Mesenchymal stem cell (in vitro differentiated cells and primary cell): ENCODE measurements at regions not wholly inside any gene's neighbourhood (a gene's known extent, or its start where the extent isn't known, plus 50 kb on each side); places are given as distances from the start of the nearest gene placed in this dataset.

Experiments
- DNase-seq: peaks from one replicate; pipeline ENCODE4 v3.0.0-alpha.2; 2013
- H2AFZ ChIP-seq: one replicate; pipeline ENCODE4 v1.6.1; 2013; ENCODE audit warnings: low read depth, mild to moderate bottlenecking, control low read depth, inconsistent platforms, low read length, moderate library complexity
- H2AK5ac ChIP-seq: 2 replicates; pipeline ENCODE4 v1.6.1; 2013; ENCODE audit warnings: low read length, moderate library complexity, mild to moderate bottlenecking, inconsistent platforms; ENCODE audit not compliant: severe bottlenecking
- H2BK120ac ChIP-seq: one replicate; pipeline ENCODE4 v1.6.1; 2013; ENCODE audit warnings: low read depth, mild to moderate bottlenecking, inconsistent platforms, low read length, moderate library complexity
- H2BK12ac ChIP-seq, 2 experiments: one replicate each; pipeline ENCODE4 v1.6.1; 2013; ENCODE audit warnings: inconsistent platforms in 2 of 2, low read length in 2 of 2, mild to moderate bottlenecking in 2 of 2, moderate library complexity in 2 of 2, control low read depth in 1 of 2
- H2BK15ac ChIP-seq: one replicate; pipeline ENCODE4 v1.6.1; 2013; ENCODE audit warnings: mild to moderate bottlenecking, low read depth, inconsistent platforms; ENCODE audit not compliant: poor library complexity, severe bottlenecking
- H2BK5ac ChIP-seq: 2 replicates; pipeline ENCODE4 v1.6.1; 2013; ENCODE audit warnings: low read depth, mild to moderate bottlenecking, low read length, control low read depth, inconsistent platforms; ENCODE audit not compliant: poor library complexity, severe bottlenecking
- H3K14ac ChIP-seq, 2 experiments: one replicate each; pipeline ENCODE4 v1.6.1; 2013; ENCODE audit warnings: inconsistent platforms in 2 of 2, low read length in 2 of 2, control low read depth in 1 of 2, mild to moderate bottlenecking in 1 of 2, moderate library complexity in 1 of 2
- H3K18ac ChIP-seq, 2 experiments: one replicate each; pipeline ENCODE4 v1.6.1; 2013; ENCODE audit warnings: inconsistent platforms in 2 of 2, low read length in 2 of 2, control low read depth in 1 of 2, low read depth in 1 of 2, mild to moderate bottlenecking in 1 of 2
- H3K23ac ChIP-seq, 2 experiments: one replicate each; pipeline ENCODE4 v1.6.1; 2013; ENCODE audit warnings: inconsistent platforms in 2 of 2, low read length in 2 of 2, mild to moderate bottlenecking in 2 of 2, moderate library complexity in 2 of 2, control low read depth in 1 of 2
- H3K27ac ChIP-seq: 2 replicates; pipeline ENCODE4 v1.5.1; 2013; ENCODE audit warnings: mild to moderate bottlenecking, moderate library complexity, low read length, control low read depth, inconsistent platforms; ENCODE audit not compliant: poor library complexity, severe bottlenecking
- H3K27me3 ChIP-seq, 2 experiments: 2 replicates each; pipeline versions ENCODE4 v1.6.1 to v1.7.0; 2013; ENCODE audit warnings: low read length in 2 of 2, mild to moderate bottlenecking in 2 of 2, moderate library complexity in 2 of 2, control low read depth in 1 of 2, inconsistent platforms in 1 of 2; ENCODE audit not compliant: control insufficient read depth in 1 of 2, insufficient read depth in 1 of 2
- H3K36me3 ChIP-seq, 2 experiments: 2 replicates each; pipeline versions ENCODE4 v1.6.1 to v1.7.0; 2013; ENCODE audit warnings: low read length in 2 of 2, control low read depth in 1 of 2, inconsistent platforms in 1 of 2, low read depth in 1 of 2, mild to moderate bottlenecking in 1 of 2; ENCODE audit not compliant: insufficient read depth in 2 of 2, control insufficient read depth in 1 of 2
- H3K4ac ChIP-seq, 2 experiments: one replicate each; pipeline ENCODE4 v1.6.1; 2013; ENCODE audit warnings: inconsistent platforms in 2 of 2, low read length in 2 of 2, mild to moderate bottlenecking in 2 of 2, moderate library complexity in 2 of 2, control low read depth in 1 of 2, low read depth in 1 of 2
- H3K4me1 ChIP-seq: 2 replicates; pipeline ENCODE4 v1.6.1; 2013; ENCODE audit warnings: low read depth, low read length, control low read depth; ENCODE audit not compliant: control insufficient read depth, insufficient read depth
- H3K4me2 ChIP-seq: 2 replicates; pipeline ENCODE4 v1.6.1; 2013; ENCODE audit warnings: low read length, mild to moderate bottlenecking, inconsistent platforms; ENCODE audit not compliant: poor library complexity, severe bottlenecking
- H3K4me3 ChIP-seq, 2 experiments: 2 replicates each; pipeline versions ENCODE4 v1.5.1 to v1.7.0; 2013; ENCODE audit warnings: low read length in 2 of 2, mild to moderate bottlenecking in 2 of 2, control low read depth in 1 of 2, low read depth in 1 of 2; ENCODE audit not compliant: insufficient read depth in 1 of 2
- H3K79me1 ChIP-seq: replicated peaks from 2 replicates; pipeline ENCODE4 v1.6.1; 2013; ENCODE audit warnings: mild to moderate bottlenecking, control low read depth, low read length, inconsistent platforms; ENCODE audit not compliant: poor library complexity, severe bottlenecking
- H3K9ac ChIP-seq: 2 replicates; pipeline ENCODE4 v1.7.0; 2013; ENCODE audit warnings: mild to moderate bottlenecking, low read length, moderate library complexity
- H3K9me3 ChIP-seq: 2 replicates; pipeline ENCODE4 v1.7.0; 2013; ENCODE audit warnings: mild to moderate bottlenecking, low read length; ENCODE audit not compliant: control insufficient read depth
- H4K8ac ChIP-seq: one replicate; pipeline ENCODE4 v1.6.1; 2013; ENCODE audit warnings: inconsistent platforms, mild to moderate bottlenecking, low read length, moderate library complexity
- H4K91ac ChIP-seq: one replicate; pipeline ENCODE4 v1.6.1; 2013; ENCODE audit warnings: mild to moderate bottlenecking, low read length, inconsistent platforms
- WGBS: methylation state at CpG from one replicate; pipeline ENCODE4 v1.1.7; 2013; ENCODE audit warnings: mixed read lengths; 5-methylcytosine and 5-hydroxymethylcytosine counted together

- WGBS, result 84% methylated on average over 10 of the region's 10 CpGs
- H3K27ac ChIP-seq, result no peak overlapping the region
These were observed 279.7 kb upstream of the PLPP4 start for GRCh38 chr10:120177330-120177729.

GRCh38 chr10:120180160-120180559, 276.9 kb upstream of the PLPP4 start:
- Histone ChIP-seq H3K23ac (no peak overlapping the region), H3K14ac (no peak overlapping the region), H3K4me3 (no peak overlapping the region)

More at GRCh38 chr10:120177330-120177729, 279.7 kb upstream of the PLPP4 start:
- H3K9me3 ChIP-seq, result no peaks in the 10 kb centered on the region
- no peak overlapping the region for H4K91ac ChIP-seq
- H3K9ac ChIP-seq, result no peak overlapping the region
- no peak overlapping the region for H2BK12ac ChIP-seq
- no peak overlapping the region for H3K18ac ChIP-seq
- no peak overlapping the region for H4K8ac ChIP-seq
- no peaks in the 10 kb centered on the region for H3K4me1 ChIP-seq
- no peaks in the 10 kb centered on the region for H3K79me1 ChIP-seq
- no peak overlapping the region for H2BK5ac ChIP-seq
- no peaks in the 10 kb centered on the region for H3K36me3 ChIP-seq
- no peak overlapping the region for H2AK5ac ChIP-seq
- no peak overlapping the region for H2BK120ac ChIP-seq
- H3K14ac ChIP-seq, result no peak overlapping the region
- no peak overlapping the region for H3K4ac ChIP-seq
- no peaks in the 10 kb centered on the region for H3K27me3 ChIP-seq
- H2AFZ ChIP-seq, result no peak overlapping the region
- no peak overlapping the region for H3K4me2 ChIP-seq
- no peak overlapping the region for H3K4me3 ChIP-seq
- no peak for DNase-seq
- no peak overlapping the region for H2BK15ac ChIP-seq
- H3K23ac ChIP-seq, result no peak overlapping the region

GRCh38 chr10:120181154-120181553, 275.9 kb upstream of the PLPP4 start:
- no peak overlapping the region for H3K27ac ChIP-seq

More at GRCh38 chr10:120180160-120180559, 276.9 kb upstream of the PLPP4 start:
- H2AFZ ChIP-seq, result no peak overlapping the region
- H2BK5ac ChIP-seq, result no peak overlapping the region
- H3K27ac ChIP-seq, result no peak overlapping the region
- no peak overlapping the region for H2AK5ac ChIP-seq
- H3K9me3 ChIP-seq, result no peaks in the 10 kb centered on the region
- no peak overlapping the region for H4K91ac ChIP-seq
- H2BK15ac ChIP-seq, result no peak overlapping the region
- 56% methylated on average over 3 of the region's 3 CpGs for WGBS
- H3K4ac ChIP-seq, result no peak overlapping the region
- no peaks in the 10 kb centered on the region for H3K4me1 ChIP-seq
- no peak overlapping the region for H2BK12ac ChIP-seq
- H3K27me3 ChIP-seq, result no peaks in the 10 kb centered on the region
- H3K9ac ChIP-seq, result no peak overlapping the region
- H3K18ac ChIP-seq, result no peak overlapping the region
- no peak overlapping the region for H3K4me2 ChIP-seq
- no peak for DNase-seq
- H3K79me1 ChIP-seq, result no peaks in the 10 kb centered on the region
- no peak overlapping the region for H2BK120ac ChIP-seq
- no peaks in the 10 kb centered on the region for H3K36me3 ChIP-seq
- no peak overlapping the region for H4K8ac ChIP-seq

GRCh38 chr10:120182431-120182830, 274.6 kb upstream of the PLPP4 start:
- WGBS, result no CpG with 5 or more reads among the region's 1 CpG
- no peak overlapping the region for H2BK12ac ChIP-seq

More at GRCh38 chr10:120181154-120181553, 275.9 kb upstream of the PLPP4 start:
- WGBS, result 60% methylated on average over 8 of the region's 8 CpGs
- Histone ChIP-seq H3K4me2 (no peak overlapping the region), H3K27me3 (no peaks in the 10 kb centered on the region), H3K36me3 (no peaks in the 10 kb centered on the region), H2BK12ac (no peak overlapping the region), H3K14ac (no peak overlapping the region), H3K18ac (no peak overlapping the region), H2AFZ (no peak overlapping the region), H4K91ac (no peak overlapping the region), H3K79me1 (no peaks in the 10 kb centered on the region), H2AK5ac (no peak overlapping the region), H3K4ac (no peak overlapping the region), H2BK15ac (no peak overlapping the region), H3K4me3 (no peak overlapping the region), H2BK120ac (no peak overlapping the region), H4K8ac (no peak overlapping the region), H2BK5ac (no peak overlapping the region), H3K4me1 (no peaks in the 10 kb centered on the region), H3K9ac (no peak overlapping the region), H3K23ac (no peak overlapping the region), H3K9me3 (no peaks in the 10 kb centered on the region)
- DNase-seq, result no peak

More at GRCh38 chr10:120182431-120182830, 274.6 kb upstream of the PLPP4 start:
- H2BK15ac ChIP-seq, result no peak overlapping the region
- no peak overlapping the region for H4K91ac ChIP-seq
- H3K4me3 ChIP-seq, result no peak overlapping the region
- H3K9ac ChIP-seq, result no peak overlapping the region
- H3K27ac ChIP-seq, result no peak overlapping the region
- no peak overlapping the region for H2BK5ac ChIP-seq
- no peak overlapping the region for H3K23ac ChIP-seq
- H3K4me1 ChIP-seq, result no peaks in the 10 kb centered on the region
- H4K8ac ChIP-seq, result no peak overlapping the region
- no peak overlapping the region for H2AK5ac ChIP-seq
- no peak overlapping the region for H3K18ac ChIP-seq
- no peaks in the 10 kb centered on the region for H3K9me3 ChIP-seq
- no peak overlapping the region for H3K4ac ChIP-seq
- no peak overlapping the region for H3K4me2 ChIP-seq
- no peak overlapping the region for H3K14ac ChIP-seq
- no peak overlapping the region for H2BK120ac ChIP-seq
- no peaks in the 10 kb centered on the region for H3K27me3 ChIP-seq
- no peaks in the 10 kb centered on the region for H3K79me1 ChIP-seq
- DNase-seq, result no peak
- H2AFZ ChIP-seq, result no peak overlapping the region
- no peaks in the 10 kb centered on the region for H3K36me3 ChIP-seq
